ENCODE measurements at regions not wholly inside any gene's neighbourhood (a gene's known extent, or its start where the extent isn't known, plus 50 kb on each side); places are given as distances from the start of the nearest gene placed in this dataset.

GRCh38 chr11:119513806-119514170 lies 90.8 kb upstream of the THY1 start:
- TF ChIP-seq CTCF (IDR thresholded peaks at IDR 0.05) = no peak

GRCh38 chr11:119513131-119513805 lies 90.3 kb upstream of the THY1 start:
- no peak for TF ChIP-seq CTCF (IDR thresholded peaks at IDR 0.05)

- TF ChIP-seq CTCF (IDR thresholded peaks at IDR 0.05) = no peak
Observed at GRCh38 chr11:119512369-119512768, 89.4 kb upstream of the THY1 start.

GRCh38 chr11:119511614-119512306 lies 88.8 kb upstream of the THY1 start:
- no peak for TF ChIP-seq CTCF (IDR thresholded peaks at IDR 0.05)

- no peak for TF ChIP-seq CTCF (IDR thresholded peaks at IDR 0.05)
Observed at GRCh38 chr11:119509969-119510401, 87.0 kb upstream of the THY1 start.

- TF ChIP-seq CTCF (IDR thresholded peaks at IDR 0.05) = no peak
Observed at GRCh38 chr11:119509282-119509841, 86.4 kb upstream of the THY1 start.

- no peak for TF ChIP-seq CTCF (IDR thresholded peaks at IDR 0.05)
Observed at GRCh38 chr11:119506436-119506835, 83.5 kb upstream of the THY1 start.

All from LNCAP (cell line).